ENCODE measurements at regions not wholly inside any gene's neighbourhood (a gene's known extent, or its start where the extent isn't known, plus 50 kb on each side); places are given as distances from the start of the nearest gene placed in this dataset.

- no peak overlapping the region for H3K9ac ChIP-seq (ENCODE audit: insufficient read depth, low read depth, low read length)
- DNase-seq (ENCODE audit: low spot score) (no peak), ATAC-seq (no peak), FAIRE-seq (no peak)
- H3K27ac ChIP-seq (ENCODE audit: extremely low read length, insufficient read depth, low read length) = no peak overlapping the region
- peaks cover 23 to 96% of the 10 kb centered on the region in 2 experiments for H3K27me3 ChIP-seq (ENCODE audit: control insufficient read depth in 1 of 2, insufficient read depth in 2 of 2, low read length in 2 of 2)
- in situ Hi-C loops (cut with HindIII; ENCODE audit: extremely low pct_ligation_motif_present, low pct_unique_long_range_greater_than_20kb) = no loop called here
- no peak overlapping the region for H3K4me3 ChIP-seq (replicated peaks in 1 of 3; ENCODE audit: insufficient read depth in 1 of 3, low read depth in 2 of 3, low read length in 3 of 3)
- WGBS (ENCODE audit: low lambda C conversion rate) = 15% methylated on average over 4 of the region's 14 CpGs
- TF ChIP-seq SRY (CRISPR knock-in tag; IDR thresholded peaks at IDR 0.05) (no peak), AHR (CRISPR knock-in tag; IDR thresholded peaks at IDR 0.05) (no peak), HDAC6 (IDR thresholded peaks at IDR 0.05; ENCODE audit: low read depth, low read length) (no peak), ZNF552 (CRISPR knock-in tag; IDR thresholded peaks at IDR 0.05; ENCODE audit: borderline replicate concordance) (no peak), SRF (IDR thresholded peaks at IDR 0.05; ENCODE audit: low read depth, low read length) (no peak), BHLHE40 (IDR thresholded peaks at IDR 0.05; ENCODE audit: low read length) (no peak), SIX1 (CRISPR knock-in tag; IDR thresholded peaks at IDR 0.05; ENCODE audit: borderline replicate concordance) (no peak), SOX6 (IDR thresholded peaks at IDR 0.05) (no peak), SOX6 (CRISPR knock-in tag; IDR thresholded peaks at IDR 0.05) (no peak), GTF3A (CRISPR knock-in tag; conservative IDR thresholded peaks at IDR 0.05) (no peak), HOXA3 (CRISPR knock-in tag; IDR thresholded peaks at IDR 0.05) (no peak), EZH2 (conservative IDR thresholded peaks at IDR 0.05; ENCODE audit: low read depth, low read length) (no peak), MXD4 (CRISPR knock-in tag; IDR thresholded peaks at IDR 0.05) (no peak), HNF4G (IDR thresholded peaks at IDR 0.05; ENCODE audit: borderline replicate concordance, low read depth, low read length) (no peak), HNF4G (CRISPR knock-in tag; IDR thresholded peaks at IDR 0.05; ENCODE audit: borderline replicate concordance, low read depth) (no peak), GLMP (CRISPR knock-in tag; IDR thresholded peaks at IDR 0.05; ENCODE audit: borderline replicate concordance) (no peak), SP1 (IDR thresholded peaks at IDR 0.05) (no peak), SP1 (CRISPR knock-in tag; IDR thresholded peaks at IDR 0.05) (no peak), ZNF296 (CRISPR knock-in tag; conservative IDR thresholded peaks at IDR 0.05) (no peak), SRSF9 (IDR thresholded peaks at IDR 0.05; ENCODE audit: borderline replicate concordance, insufficient read depth, low read depth, low read length, poor library complexity, severe bottlenecking) (no peak), HNRNPL (IDR thresholded peaks at IDR 0.05; ENCODE audit: low read depth, low read length) (no peak)
- ChIA-PET CTCF (ENCODE audit: low intra/inter-chr PET ratio, low total read pairs) (no interaction called here), POLR2A (no interaction called here)
- intact Hi-C loops (cut with micrococcal nuclease; ENCODE audit: unreplicated experiment) = no loop called here
- BruUV-seq (replicated peaks) = no TSS peak
- no peaks in the 10 kb centered on the region for H3K79me2 ChIP-seq (ENCODE audit: insufficient read depth, low read length)
- H3K36me3 ChIP-seq (replicated peaks in 1 of 2; ENCODE audit: control insufficient read depth in 1 of 2, insufficient read depth in 2 of 2, low read length in 2 of 2) = no peaks in the 10 kb centered on the region
- H2AFZ ChIP-seq (ENCODE audit: low read length) = no peak overlapping the region
- no peaks in the 10 kb centered on the region for H3K4me1 ChIP-seq (ENCODE audit: insufficient read depth, low read length)
- no peaks in the 10 kb centered on the region for H3K9me3 ChIP-seq (ENCODE audit: low read length)
- H3K4me2 ChIP-seq (ENCODE audit: low read depth, low read length) = no peak overlapping the region
- H4K20me1 ChIP-seq (ENCODE audit: insufficient read depth, low read length) = no peaks in the 10 kb centered on the region; the same call in 1 of the 2 replicates
Observed at GRCh38 chr17:79369001-79369400, 241.8 kb downstream of the RBFOX3 start.

Data from HepG2 (cell line).